ENCODE measurements at regions not wholly inside any gene's neighbourhood (a gene's known extent, or its start where the extent isn't known, plus 50 kb on each side); places are given as distances from the start of the nearest gene placed in this dataset.

GRCh38 chr2:41495050-41495449, 552.8 kb upstream of the PKDCC start:
- Histone ChIP-seq H3K4me1 (ENCODE audit: low read depth) (no peaks in the 10 kb centered on the region), H3K4me3 (no peak overlapping the region), H3K9me3 (peaks cover 73% of the 10 kb centered on the region), H3K36me3 (ENCODE audit: low read depth) (no peaks in the 10 kb centered on the region)
- no peak for TF ChIP-seq CTCF (IDR thresholded peaks at IDR 0.05)
- DNase-seq (no peak), ATAC-seq (no peak)
- intact Hi-C loops (cut with DNase I, micrococcal nuclease), result no loop called here

- intact Hi-C loops (cut with DNase I, micrococcal nuclease), result no loop called here
Observed at GRCh38 chr2:41496908-41497307, 550.9 kb upstream of the PKDCC start.

GRCh38 chr2:41498781-41499180, 549.0 kb upstream of the PKDCC start:
- TF ChIP-seq CTCF (IDR thresholded peaks at IDR 0.05), result no peak
- DNase-seq, result no peak
- peaks cover 81% of the 10 kb centered on the region for H3K9me3 ChIP-seq
- H3K36me3 ChIP-seq (ENCODE audit: low read depth), result no peaks in the 10 kb centered on the region
- ATAC-seq, result no peak
- no peak overlapping the region for H3K4me3 ChIP-seq
- H3K4me1 ChIP-seq (ENCODE audit: low read depth), result no peaks in the 10 kb centered on the region
- intact Hi-C loops (cut with DNase I, micrococcal nuclease), result no loop called here

More at GRCh38 chr2:41496908-41497307, 550.9 kb upstream of the PKDCC start:
- Histone ChIP-seq H3K4me1 (ENCODE audit: low read depth) (no peaks in the 10 kb centered on the region), H3K4me3 (no peak overlapping the region), H3K9me3 (peaks cover 87% of the 10 kb centered on the region), H3K36me3 (ENCODE audit: low read depth) (no peaks in the 10 kb centered on the region)
- ATAC-seq, result no peak
- no peak for DNase-seq
- TF ChIP-seq CTCF (IDR thresholded peaks at IDR 0.05), result no peak

- H3K36me3 ChIP-seq (ENCODE audit: low read depth), result no peaks in the 10 kb centered on the region
- H3K9me3 ChIP-seq, result peaks cover 64% of the 10 kb centered on the region
- H3K4me3 ChIP-seq, result no peak overlapping the region
- H3K4me1 ChIP-seq (ENCODE audit: low read depth), result no peaks in the 10 kb centered on the region
- intact Hi-C loops (cut with DNase I, micrococcal nuclease), result no loop called here
- ATAC-seq, result no peak
- DNase-seq, result no peak
- no peak for TF ChIP-seq CTCF (IDR thresholded peaks at IDR 0.05)
Observed at GRCh38 chr2:41500895-41501294, 546.9 kb upstream of the PKDCC start.

- intact Hi-C loops (cut with DNase I, micrococcal nuclease), result no loop called here
- H3K4me1 ChIP-seq (ENCODE audit: low read depth), result no peaks in the 10 kb centered on the region
- no peaks in the 10 kb centered on the region for H3K36me3 ChIP-seq (ENCODE audit: low read depth)
- peaks cover 46% of the 10 kb centered on the region for H3K9me3 ChIP-seq
- TF ChIP-seq CTCF (IDR thresholded peaks at IDR 0.05), result no peak
- H3K4me3 ChIP-seq, result no peak overlapping the region
- DNase-seq (no peak), ATAC-seq (no peak)
Observed at GRCh38 chr2:41502752-41503151, 545.1 kb upstream of the PKDCC start.

GRCh38 chr2:41504532-41504931, 543.3 kb upstream of the PKDCC start:
- TF ChIP-seq CTCF (IDR thresholded peaks at IDR 0.05), result no peak
- intact Hi-C loops (cut with DNase I, micrococcal nuclease), result no loop called here

More at GRCh38 chr2:41504532-41504931, 543.3 kb upstream of the PKDCC start:
- peaks cover 36% of the 10 kb centered on the region for H3K9me3 ChIP-seq
- no peak for DNase-seq
- no peak overlapping the region for H3K4me3 ChIP-seq
- no peaks in the 10 kb centered on the region for H3K4me1 ChIP-seq (ENCODE audit: low read depth)
- H3K36me3 ChIP-seq (ENCODE audit: low read depth), result no peaks in the 10 kb centered on the region
- ATAC-seq, result no peak
